ENCODE measurements at regions not wholly inside any gene's neighbourhood (a gene's known extent, or its start where the extent isn't known, plus 50 kb on each side); places are given as distances from the start of the nearest gene placed in this dataset.

- Histone ChIP-seq H3K4me1 (peaks cover 8 to 31% (median 27%) of the 10 kb centered on the region in 4 donors), H3K4me3 (no peak overlapping the region), H3K36me3 (no peaks in the 10 kb centered on the region), H3K9me3 (no peaks in the 10 kb centered on the region), H3K27me3 (peaks cover 0 to 3% (median 0%) of the 10 kb centered on the region in 3 donors), H3K27ac (no peak overlapping the region)
- WGBS, 5 donors: 72 to 79% (median 75%) methylated on average over 9 of the region's 9 CpGs
- TF ChIP-seq EP300 (IDR thresholded peaks at IDR 0.05): no peak
- no peak for TF ChIP-seq POLR2A (IDR thresholded peaks at IDR 0.05)
- TF ChIP-seq CTCF (IDR thresholded peaks at IDR 0.05): no peak
- no peak for TF ChIP-seq POLR2AphosphoS5 (IDR thresholded peaks at IDR 0.05)
- DNase-seq: peak in 1 of 2 donors; percentile 52
- intact Hi-C loops (cut with DNase I; ENCODE audit: low total_unique reads): no loop called here
These were observed 58.4 kb upstream of the SSBP3 start for GRCh38 chr1:54464477-54465146.

GRCh38 chr1:54464031-54464476 lies 57.9 kb upstream of the SSBP3 start:
- Histone ChIP-seq H3K4me3 (no peak overlapping the region), H3K36me3 (no peaks in the 10 kb centered on the region), H3K27ac (no peak overlapping the region), H3K27me3 (peaks cover 0 to 5% (median 0%) of the 10 kb centered on the region in 3 donors), H3K9me3 (no peaks in the 10 kb centered on the region), H3K4me1 (peaks cover 8 to 32% (median 28%) of the 10 kb centered on the region in 4 donors)
- TF ChIP-seq POLR2AphosphoS5 (IDR thresholded peaks at IDR 0.05): no peak
- no peak for TF ChIP-seq POLR2A (IDR thresholded peaks at IDR 0.05)
- no peak for TF ChIP-seq CTCF (IDR thresholded peaks at IDR 0.05)
- no peak for TF ChIP-seq EP300 (IDR thresholded peaks at IDR 0.05)
- no peak for DNase-seq
- 69 to 91% (median 80%) methylated on average over 7 of the region's 7 CpGs for WGBS, 5 donors
- intact Hi-C loops (cut with DNase I; ENCODE audit: low total_unique reads): no loop called here

GRCh38 chr1:54463259-54464030 lies 57.3 kb upstream of the SSBP3 start:
- Histone ChIP-seq H3K27ac (no peak overlapping the region), H3K4me3 (no peak overlapping the region), H3K9me3 (no peaks in the 10 kb centered on the region), H3K27me3 (peaks cover 0 to 5% (median 0%) of the 10 kb centered on the region in 3 donors), H3K36me3 (no peaks in the 10 kb centered on the region), H3K4me1 (peaks cover 8 to 32% (median 28%) of the 10 kb centered on the region in 4 donors)
- 51 to 63% (median 60%) methylated on average over 10 of the region's 10 CpGs for WGBS, 5 donors
- TF ChIP-seq CTCF (IDR thresholded peaks at IDR 0.05) (no peak), POLR2AphosphoS5 (IDR thresholded peaks at IDR 0.05) (no peak), EP300 (IDR thresholded peaks at IDR 0.05) (no peak), POLR2A (IDR thresholded peaks at IDR 0.05) (no peak)
- peak in 1 of 2 donors; percentile 47 for DNase-seq
- intact Hi-C loops (cut with DNase I; ENCODE audit: low total_unique reads): no loop called here

GRCh38 chr1:54462597-54463258 lies 56.5 kb upstream of the SSBP3 start:
- H3K9me3 ChIP-seq: no peaks in the 10 kb centered on the region
- DNase-seq: no peak
- H3K27me3 ChIP-seq: peaks cover 0 to 5% (median 0%) of the 10 kb centered on the region in 3 donors
- H3K36me3 ChIP-seq: no peaks in the 10 kb centered on the region
- H3K4me3 ChIP-seq: no peak overlapping the region
- peaks cover 8 to 32% (median 28%) of the 10 kb centered on the region in 4 donors for H3K4me1 ChIP-seq
- intact Hi-C loops (cut with DNase I; ENCODE audit: low total_unique reads): no loop called here
- TF ChIP-seq EP300 (IDR thresholded peaks at IDR 0.05): no peak
- no peak for TF ChIP-seq CTCF (IDR thresholded peaks at IDR 0.05)
- TF ChIP-seq POLR2AphosphoS5 (IDR thresholded peaks at IDR 0.05): no peak
- TF ChIP-seq POLR2A (IDR thresholded peaks at IDR 0.05): no peak
- H3K27ac ChIP-seq: no peak overlapping the region
- WGBS, 5 donors: 80 to 86% (median 83%) methylated on average over 11 to 13 of the region's 13 CpGs

All from stomach (tissue), 8 donors.